ENCODE measurements at regions not wholly inside any gene's neighbourhood (a gene's known extent, or its start where the extent isn't known, plus 50 kb on each side); places are given as distances from the start of the nearest gene placed in this dataset.
A peak's percentile ranks its signal among the peaks of the same experiment; 100 is the strongest.

DNA sequence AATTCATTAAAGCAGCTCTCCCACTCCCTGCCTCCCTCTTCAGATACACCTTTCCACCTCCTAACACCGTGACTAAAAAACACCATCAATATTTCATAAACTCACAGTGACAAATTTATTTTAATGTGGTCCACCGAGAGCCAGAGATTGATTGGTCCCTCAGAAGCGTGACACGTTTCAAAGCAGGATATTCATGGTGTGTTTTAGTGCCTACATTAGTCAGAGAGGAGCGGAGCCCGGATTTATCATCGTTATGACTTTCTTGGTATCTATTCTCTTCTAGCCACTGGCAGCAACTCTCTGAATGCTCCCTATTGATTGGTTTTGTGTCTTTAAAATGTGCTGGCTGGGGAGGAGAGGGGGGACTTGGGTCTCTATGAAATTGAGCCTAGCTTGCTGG is 265.3 kb downstream of the DHX35 start:
- no peak overlapping the region for H3K4me2 ChIP-seq (ENCODE audit: insufficient read depth, low read length, poor library complexity, severe bottlenecking)
- no peak for DNase-seq (ENCODE audit: low spot score)

DNA sequence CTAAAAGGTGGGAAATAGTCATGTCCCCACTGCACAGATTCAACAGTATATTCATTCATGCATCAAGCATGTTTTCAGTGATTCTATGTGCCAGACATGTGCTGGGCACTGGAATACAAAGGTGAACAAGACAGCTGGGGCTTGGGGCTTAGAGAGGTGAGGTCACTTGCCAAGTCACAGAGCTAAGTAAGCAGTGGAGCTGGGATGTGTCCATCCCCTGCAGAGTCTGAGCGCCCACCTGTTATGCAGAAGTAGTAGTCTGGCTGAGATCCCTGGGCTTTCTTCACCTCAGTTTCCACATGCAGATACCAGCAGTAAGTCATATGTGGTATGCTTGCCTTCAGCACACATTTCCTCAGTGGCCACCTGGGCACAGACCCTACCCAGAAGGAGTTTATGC is 263.8 kb downstream of the DHX35 start:
- no CpG with 5 or more reads among the region's 1 CpG for WGBS, 2 donors (ENCODE audit: extremely low coverage in 2 of 2, insufficient read length in 2 of 2, insufficient replicate concordance in 1 of 2)
- H3K27me3 ChIP-seq (ENCODE audit: control insufficient read depth in 3 of 3, insufficient read depth in 3 of 3, low read depth in 1 of 3, low read length in 3 of 3), result peaks cover 0 to 3% (median 0%) of the 10 kb centered on the region in 3 experiments

More for the DNA sequence above, 265.3 kb downstream of the DHX35 start:
- no peak overlapping the region for H3K18ac ChIP-seq (ENCODE audit: low read length)
- H3K79me1 ChIP-seq (ENCODE audit: low read depth, low read length), result no peaks in the 10 kb centered on the region
- no peak overlapping the region for H3K14ac ChIP-seq (ENCODE audit: low read length)
- H2BK5ac ChIP-seq (ENCODE audit: low read length), result no peak overlapping the region
- H3K4ac ChIP-seq (ENCODE audit: low read length), result no peak overlapping the region
- H3K27me3 ChIP-seq (ENCODE audit: control insufficient read depth in 3 of 3, insufficient read depth in 3 of 3, low read depth in 1 of 3, low read length in 3 of 3), result peaks cover 0 to 3% (median 0%) of the 10 kb centered on the region in 3 experiments
- H4K91ac ChIP-seq (ENCODE audit: low read depth, low read length, poor library complexity), result no peak overlapping the region
- H4K8ac ChIP-seq (ENCODE audit: low read depth, low read length), result no peak overlapping the region
- no peaks in the 10 kb centered on the region for H3K4me1 ChIP-seq (ENCODE audit: control insufficient read depth in 2 of 2, insufficient read depth in 1 of 2, low read depth in 1 of 2, low read length in 2 of 2)
- no peak overlapping the region for H3K9ac ChIP-seq (ENCODE audit: low read depth, low read length, poor library complexity)
- H3K36me3 ChIP-seq (replicated peaks in 1 of 2; ENCODE audit: control insufficient read depth in 2 of 2, insufficient read depth in 2 of 2, low read length in 2 of 2), result no peaks in the 10 kb centered on the region
- no peak overlapping the region for H2BK120ac ChIP-seq (ENCODE audit: low read depth, low read length)
- H3K4me3 ChIP-seq (ENCODE audit: low read length in 2 of 2), result no peak overlapping the region
- no peak overlapping the region for H3K27ac ChIP-seq (replicated peaks; ENCODE audit: low read length)
- no peak overlapping the region for H2AK5ac ChIP-seq (ENCODE audit: low read depth, low read length)
- no peaks in the 10 kb centered on the region for H3K9me3 ChIP-seq (replicated peaks in 1 of 2; ENCODE audit: control insufficient read depth in 2 of 2, insufficient read depth in 1 of 2, low read depth in 1 of 2, low read length in 2 of 2)
- H2AFZ ChIP-seq (ENCODE audit: low read length), result no peak overlapping the region
- H2BK15ac ChIP-seq (ENCODE audit: low read length), result no peak overlapping the region
- no peak overlapping the region for H3K23ac ChIP-seq (ENCODE audit: low read depth, low read length, poor library complexity)
- H2BK12ac ChIP-seq (ENCODE audit: low read length), result no peak overlapping the region
- 100% methylated on average over 1 of the region's 7 CpGs; no CpG with 5 or more reads in 1 of the 2 donors for WGBS, 2 donors (ENCODE audit: extremely low coverage in 2 of 2, insufficient read length in 2 of 2, insufficient replicate concordance in 1 of 2)

DNA sequence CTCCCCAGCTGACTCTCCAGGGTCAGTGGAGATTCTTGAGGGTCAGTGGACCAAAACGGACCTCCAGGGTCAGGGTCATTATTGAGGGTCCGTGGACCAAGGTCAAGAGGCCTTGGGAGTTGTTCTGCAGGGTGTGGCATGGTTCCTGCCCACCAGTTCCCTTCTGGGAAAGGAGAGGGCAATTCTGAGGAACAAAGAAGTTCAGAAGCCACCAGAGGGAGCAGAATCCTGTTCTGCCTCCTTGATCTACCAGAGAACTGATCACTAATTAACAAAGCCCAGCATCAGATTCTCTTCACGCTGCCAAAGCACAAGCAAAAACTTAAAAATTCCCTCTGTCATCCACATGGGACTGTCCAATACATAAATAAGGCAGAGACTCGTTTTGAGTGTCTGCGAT is 263.4 kb downstream of the DHX35 start:
- Histone ChIP-seq H4K91ac (ENCODE audit: low read depth, low read length, poor library complexity) (no peak overlapping the region), H3K79me1 (ENCODE audit: low read depth, low read length) (no peaks in the 10 kb centered on the region), H2BK5ac (ENCODE audit: low read length) (no peak overlapping the region), H3K4me3 (ENCODE audit: low read length in 2 of 2) (no peak overlapping the region), H3K27ac (replicated peaks; ENCODE audit: low read length) (no peak overlapping the region), H2AK5ac (ENCODE audit: low read depth, low read length) (no peak overlapping the region), H3K4me1 (ENCODE audit: control insufficient read depth in 2 of 2, insufficient read depth in 1 of 2, low read depth in 1 of 2, low read length in 2 of 2) (peaks cover 0 to 3% of the 10 kb centered on the region in 2 donors), H2BK12ac (ENCODE audit: low read length) (no peak overlapping the region), H3K4me2 (ENCODE audit: insufficient read depth, low read length, poor library complexity, severe bottlenecking) (no peak overlapping the region), H3K27me3 (ENCODE audit: control insufficient read depth in 3 of 3, insufficient read depth in 3 of 3, low read depth in 1 of 3, low read length in 3 of 3) (peaks cover 0 to 3% (median 0%) of the 10 kb centered on the region in 3 experiments), H3K9ac (ENCODE audit: low read depth, low read length, poor library complexity) (no peak overlapping the region), H2BK120ac (ENCODE audit: low read depth, low read length) (no peak overlapping the region), H3K23ac (ENCODE audit: low read depth, low read length, poor library complexity) (no peak overlapping the region), H3K9me3 (replicated peaks in 1 of 2; ENCODE audit: control insufficient read depth in 2 of 2, insufficient read depth in 1 of 2, low read depth in 1 of 2, low read length in 2 of 2) (no peaks in the 10 kb centered on the region), H3K4ac (ENCODE audit: low read length) (no peak overlapping the region), H3K18ac (ENCODE audit: low read length) (peak overlapping the region; percentile 25), H2AFZ (ENCODE audit: low read length) (no peak overlapping the region), H3K14ac (ENCODE audit: low read length) (no peak overlapping the region), H3K36me3 (replicated peaks in 1 of 2; ENCODE audit: control insufficient read depth in 2 of 2, insufficient read depth in 2 of 2, low read length in 2 of 2) (no peaks in the 10 kb centered on the region), H2BK15ac (ENCODE audit: low read length) (no peak overlapping the region), H4K8ac (ENCODE audit: low read depth, low read length) (no peak overlapping the region)
- no CpG with 5 or more reads among the region's 5 CpGs for WGBS, 2 donors (ENCODE audit: extremely low coverage in 2 of 2, insufficient read length in 2 of 2, insufficient replicate concordance in 1 of 2)
- no peak for DNase-seq (ENCODE audit: low spot score)

More for the DNA sequence above, 263.8 kb downstream of the DHX35 start:
- Histone ChIP-seq H3K4me3 (ENCODE audit: low read length in 2 of 2) (no peak overlapping the region), H2BK5ac (ENCODE audit: low read length) (no peak overlapping the region), H3K18ac (ENCODE audit: low read length) (no peak overlapping the region), H4K91ac (ENCODE audit: low read depth, low read length, poor library complexity) (no peak overlapping the region), H2BK120ac (ENCODE audit: low read depth, low read length) (no peak overlapping the region), H2BK12ac (ENCODE audit: low read length) (no peak overlapping the region), H3K23ac (ENCODE audit: low read depth, low read length, poor library complexity) (no peak overlapping the region), H3K9me3 (replicated peaks in 1 of 2; ENCODE audit: control insufficient read depth in 2 of 2, insufficient read depth in 1 of 2, low read depth in 1 of 2, low read length in 2 of 2) (no peaks in the 10 kb centered on the region), H3K9ac (ENCODE audit: low read depth, low read length, poor library complexity) (no peak overlapping the region), H3K4ac (ENCODE audit: low read length) (no peak overlapping the region), H3K79me1 (ENCODE audit: low read depth, low read length) (no peaks in the 10 kb centered on the region), H3K27ac (replicated peaks; ENCODE audit: low read length) (no peak overlapping the region), H2AK5ac (ENCODE audit: low read depth, low read length) (no peak overlapping the region), H4K8ac (ENCODE audit: low read depth, low read length) (no peak overlapping the region), H2AFZ (ENCODE audit: low read length) (no peak overlapping the region), H3K4me2 (ENCODE audit: insufficient read depth, low read length, poor library complexity, severe bottlenecking) (no peak overlapping the region), H2BK15ac (ENCODE audit: low read length) (no peak overlapping the region), H3K36me3 (replicated peaks in 1 of 2; ENCODE audit: control insufficient read depth in 2 of 2, insufficient read depth in 2 of 2, low read length in 2 of 2) (no peaks in the 10 kb centered on the region), H3K4me1 (ENCODE audit: control insufficient read depth in 2 of 2, insufficient read depth in 1 of 2, low read depth in 1 of 2, low read length in 2 of 2) (peaks cover 0 to 3% of the 10 kb centered on the region in 2 donors), H3K14ac (ENCODE audit: low read length) (no peak overlapping the region)
- DNase-seq (ENCODE audit: low spot score), result no peak

DNA sequence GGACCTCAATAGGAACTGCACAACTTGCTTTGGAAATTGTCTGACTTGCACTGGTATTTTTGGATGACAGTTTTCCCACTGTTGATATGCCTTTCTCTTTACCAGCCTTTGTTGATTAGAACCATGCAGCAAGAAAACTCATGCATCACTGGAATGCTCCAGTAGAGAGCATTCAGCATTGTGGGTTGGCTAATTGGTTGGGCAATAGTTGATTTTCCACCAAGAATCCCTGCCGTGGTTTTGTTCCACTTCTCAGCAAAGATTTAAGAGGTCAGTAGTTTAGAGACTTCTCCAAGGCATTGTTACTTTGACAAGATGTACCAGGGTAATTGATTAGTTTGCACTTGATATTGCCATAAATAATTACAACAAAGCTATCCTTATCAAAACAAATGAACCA is 260.0 kb downstream of the DHX35 start:
- H2AK5ac ChIP-seq (ENCODE audit: low read depth, low read length), result no peak overlapping the region

More for the DNA sequence above, 260.0 kb downstream of the DHX35 start:
- Histone ChIP-seq H3K18ac (ENCODE audit: low read length) (no peak overlapping the region), H2BK5ac (ENCODE audit: low read length) (no peak overlapping the region), H3K14ac (ENCODE audit: low read length) (no peak overlapping the region), H3K9me3 (replicated peaks in 1 of 2; ENCODE audit: control insufficient read depth in 2 of 2, insufficient read depth in 1 of 2, low read depth in 1 of 2, low read length in 2 of 2) (no peaks in the 10 kb centered on the region), H2BK12ac (ENCODE audit: low read length) (no peak overlapping the region), H2AFZ (ENCODE audit: low read length) (no peak overlapping the region), H3K4ac (ENCODE audit: low read length) (no peak overlapping the region), H3K79me1 (ENCODE audit: low read depth, low read length) (no peaks in the 10 kb centered on the region), H3K27ac (replicated peaks; ENCODE audit: low read length) (no peak overlapping the region), H3K36me3 (replicated peaks in 1 of 2; ENCODE audit: control insufficient read depth in 2 of 2, insufficient read depth in 2 of 2, low read length in 2 of 2) (no peaks in the 10 kb centered on the region), H3K9ac (ENCODE audit: low read depth, low read length, poor library complexity) (no peak overlapping the region), H3K27me3 (ENCODE audit: control insufficient read depth in 3 of 3, insufficient read depth in 3 of 3, low read depth in 1 of 3, low read length in 3 of 3) (no peaks in the 10 kb centered on the region), H3K4me1 (ENCODE audit: control insufficient read depth in 2 of 2, insufficient read depth in 1 of 2, low read depth in 1 of 2, low read length in 2 of 2) (peaks cover 0 to 3% of the 10 kb centered on the region in 2 donors), H3K4me2 (ENCODE audit: insufficient read depth, low read length, poor library complexity, severe bottlenecking) (no peak overlapping the region), H4K8ac (ENCODE audit: low read depth, low read length) (no peak overlapping the region), H3K23ac (ENCODE audit: low read depth, low read length, poor library complexity) (no peak overlapping the region), H3K4me3 (ENCODE audit: low read length in 2 of 2) (no peak overlapping the region), H2BK120ac (ENCODE audit: low read depth, low read length) (no peak overlapping the region), H4K91ac (ENCODE audit: low read depth, low read length, poor library complexity) (no peak overlapping the region), H2BK15ac (ENCODE audit: low read length) (no peak overlapping the region)
- peak; percentile 37 for DNase-seq (ENCODE audit: low spot score)
- WGBS, 2 donors (ENCODE audit: extremely low coverage in 2 of 2, insufficient read length in 2 of 2, insufficient replicate concordance in 1 of 2), result no CpG with 5 or more reads among the region's 1 CpG

Measured in neuronal stem cell (in vitro differentiated cells).